ENCODE measurements at regions not wholly inside any gene's neighbourhood (a gene's known extent, or its start where the extent isn't known, plus 50 kb on each side); places are given as distances from the start of the nearest gene placed in this dataset.
"Not testable (repeated sequence)": the region's sequence is repeated elsewhere in the genome, so short reads cannot be mapped to it uniquely, and the experiment has no call there.

DNA sequence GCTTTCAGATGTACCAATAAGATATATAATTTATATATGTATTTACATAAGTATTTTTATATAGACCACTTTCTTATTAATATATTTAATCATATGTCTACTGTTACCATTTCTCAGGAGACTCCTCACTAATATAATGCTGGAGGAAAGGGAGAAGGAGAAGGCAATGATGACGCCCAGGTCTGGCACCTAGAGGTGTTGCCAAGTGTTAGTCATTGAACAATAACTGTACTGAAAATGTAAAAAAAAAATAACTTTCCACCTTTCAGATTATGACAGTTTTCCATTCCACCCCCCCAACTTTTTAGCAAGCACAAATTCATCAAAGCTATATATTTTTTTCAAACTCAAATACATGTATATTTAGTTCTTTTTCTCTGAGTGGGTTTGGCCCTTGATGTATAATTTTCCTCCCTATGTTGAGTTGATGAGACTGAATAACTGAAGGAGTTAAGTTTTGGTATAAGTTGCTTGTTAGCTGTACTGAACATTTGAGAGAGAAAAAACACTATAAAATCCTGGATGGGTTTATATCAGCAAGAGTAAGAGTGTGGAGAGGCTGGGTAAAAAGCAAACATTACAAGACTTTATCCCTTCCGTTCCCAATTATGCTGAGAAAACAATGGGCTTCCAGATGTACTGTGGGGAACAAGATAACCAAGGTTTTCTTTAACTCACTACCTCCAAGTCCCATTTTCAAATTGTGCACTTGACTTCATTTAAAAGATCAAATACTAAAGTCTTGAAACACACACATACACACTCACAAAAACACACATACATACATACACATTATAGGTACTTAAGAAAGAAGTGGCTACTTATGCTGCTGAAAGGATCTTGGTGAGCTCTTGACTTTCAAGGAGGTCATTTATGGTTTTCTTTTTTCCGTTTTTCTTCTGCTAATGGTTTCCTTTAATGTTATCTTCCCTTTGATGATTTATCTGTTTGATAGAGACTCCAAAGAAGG, 142.8 kb upstream of the IFNE start:
- TF ChIP-seq, protein P1, sequence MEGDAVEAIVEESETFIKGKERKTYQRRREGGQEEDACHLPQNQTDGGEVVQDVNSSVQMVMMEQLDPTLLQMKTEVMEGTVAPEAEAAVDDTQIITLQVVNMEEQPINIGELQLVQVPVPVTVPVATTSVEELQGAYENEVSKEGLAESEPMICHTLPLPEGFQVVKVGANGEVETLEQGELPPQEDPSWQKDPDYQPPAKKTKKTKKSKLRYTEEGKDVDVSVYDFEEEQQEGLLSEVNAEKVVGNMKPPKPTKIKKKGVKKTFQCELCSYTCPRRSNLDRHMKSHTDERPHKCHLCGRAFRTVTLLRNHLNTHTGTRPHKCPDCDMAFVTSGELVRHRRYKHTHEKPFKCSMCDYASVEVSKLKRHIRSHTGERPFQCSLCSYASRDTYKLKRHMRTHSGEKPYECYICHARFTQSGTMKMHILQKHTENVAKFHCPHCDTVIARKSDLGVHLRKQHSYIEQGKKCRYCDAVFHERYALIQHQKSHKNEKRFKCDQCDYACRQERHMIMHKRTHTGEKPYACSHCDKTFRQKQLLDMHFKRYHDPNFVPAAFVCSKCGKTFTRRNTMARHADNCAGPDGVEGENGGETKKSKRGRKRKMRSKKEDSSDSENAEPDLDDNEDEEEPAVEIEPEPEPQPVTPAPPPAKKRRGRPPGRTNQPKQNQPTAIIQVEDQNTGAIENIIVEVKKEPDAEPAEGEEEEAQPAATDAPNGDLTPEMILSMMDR (conservative IDR thresholded peaks at IDR 0.05; ENCODE audit: control insufficient read depth, insufficient read depth, low read depth, low read length), result no peak
- no peak for DNase-seq (ENCODE audit: low read depth)
- no peak overlapping the region for H3K4me3 ChIP-seq (ENCODE audit: control insufficient read depth, low read depth, low read length)

DNA sequence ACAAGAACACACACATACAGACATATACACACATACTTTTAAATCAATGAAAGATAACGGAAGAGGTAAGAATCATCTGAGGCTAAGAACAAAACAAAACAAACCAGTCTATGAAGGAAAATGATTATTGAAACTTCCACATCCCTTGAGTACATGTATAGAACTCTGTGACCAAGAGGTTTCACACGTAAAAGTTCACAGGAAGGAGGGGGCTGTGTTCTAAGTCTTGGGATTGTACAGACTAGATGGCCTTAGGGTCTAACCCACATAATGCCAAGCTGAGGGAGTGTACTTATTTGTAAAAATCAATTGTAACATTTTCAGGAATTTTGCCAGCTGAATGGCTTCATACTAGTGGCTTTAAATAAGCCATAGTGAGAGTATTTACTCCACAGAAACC, 144.4 kb upstream of the IFNE start:
- no peak overlapping the region for H3K4me3 ChIP-seq (ENCODE audit: control insufficient read depth, low read depth, low read length)
- TF ChIP-seq, protein P1 (conservative IDR thresholded peaks at IDR 0.05; ENCODE audit: control insufficient read depth, insufficient read depth, low read depth, low read length), result no peak
- no peak for DNase-seq (ENCODE audit: low read depth)

DNA sequence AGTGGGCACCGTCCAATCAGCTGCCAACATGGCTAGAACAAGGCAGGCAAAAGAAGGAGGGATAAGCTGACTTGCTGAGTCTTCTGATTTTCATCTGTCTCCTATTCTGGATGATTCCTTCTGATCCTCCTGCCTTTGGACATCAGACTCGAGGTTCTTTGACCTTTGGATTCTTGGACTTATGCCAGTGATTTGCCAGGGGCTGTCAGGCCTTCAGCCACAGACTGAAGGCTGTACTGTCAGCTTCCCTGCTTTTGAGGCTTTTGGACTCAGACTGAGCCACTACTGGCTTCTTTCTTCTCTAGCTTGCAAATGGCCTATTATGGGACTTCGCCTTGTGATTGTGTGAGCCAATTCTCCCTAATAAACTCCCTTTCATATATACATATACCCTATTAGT, 146.8 kb upstream of the IFNE start:
- not testable (repeated sequence) for DNase-seq (ENCODE audit: low read depth); H3K4me3 ChIP-seq (ENCODE audit: control insufficient read depth, low read depth, low read length)

DNA sequence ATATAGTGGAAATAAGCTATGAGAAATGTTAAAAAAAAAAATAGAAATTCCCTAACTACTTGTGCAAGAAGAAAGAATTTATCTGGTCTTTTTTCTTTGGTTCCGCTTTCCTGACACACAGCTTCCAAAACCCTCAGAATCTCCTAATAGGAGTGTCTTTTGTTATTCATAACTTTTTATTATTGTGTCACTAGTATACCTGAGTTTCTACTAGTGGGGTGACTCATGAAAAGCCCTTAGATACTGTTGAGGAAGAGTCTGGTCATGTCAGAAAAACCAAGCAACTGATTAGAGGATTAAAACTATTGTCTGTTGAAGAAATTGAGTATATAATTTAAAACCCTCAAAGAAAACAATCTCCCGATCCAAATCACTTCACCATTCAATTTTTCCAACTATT, 152.8 kb upstream of the IFNE start:
- TF ChIP-seq, protein P1 (conservative IDR thresholded peaks at IDR 0.05; ENCODE audit: control insufficient read depth, insufficient read depth, low read depth, low read length), result no peak
- no peak for DNase-seq (ENCODE audit: low read depth)
- H3K4me3 ChIP-seq (ENCODE audit: control insufficient read depth, low read depth, low read length), result no peak overlapping the region

DNA sequence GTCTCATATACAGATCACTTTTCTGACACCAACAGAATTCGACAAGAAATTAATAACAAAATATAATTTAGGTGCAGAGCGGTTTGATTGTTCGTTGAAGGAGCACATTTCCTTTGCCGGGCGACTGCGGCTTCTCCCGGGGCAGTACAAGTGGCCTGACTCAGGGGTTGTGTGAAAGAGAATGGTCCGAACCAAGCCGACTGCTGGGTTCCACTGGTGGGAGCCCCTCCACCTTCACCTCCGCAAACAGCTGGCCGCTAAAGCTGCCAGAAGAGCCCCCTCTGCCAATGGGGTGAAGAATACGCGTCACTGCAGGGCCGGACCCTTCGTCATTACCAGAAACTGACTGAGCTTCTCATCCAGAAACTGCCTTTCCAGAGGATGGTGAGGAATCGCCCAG, 156.0 kb upstream of the IFNE start:
- no peak for DNase-seq (ENCODE audit: low read depth)
- TF ChIP-seq, protein P1 (conservative IDR thresholded peaks at IDR 0.05; ENCODE audit: control insufficient read depth, insufficient read depth, low read depth, low read length), result no peak
- H3K4me3 ChIP-seq (ENCODE audit: control insufficient read depth, low read depth, low read length), result no peak overlapping the region

DNA sequence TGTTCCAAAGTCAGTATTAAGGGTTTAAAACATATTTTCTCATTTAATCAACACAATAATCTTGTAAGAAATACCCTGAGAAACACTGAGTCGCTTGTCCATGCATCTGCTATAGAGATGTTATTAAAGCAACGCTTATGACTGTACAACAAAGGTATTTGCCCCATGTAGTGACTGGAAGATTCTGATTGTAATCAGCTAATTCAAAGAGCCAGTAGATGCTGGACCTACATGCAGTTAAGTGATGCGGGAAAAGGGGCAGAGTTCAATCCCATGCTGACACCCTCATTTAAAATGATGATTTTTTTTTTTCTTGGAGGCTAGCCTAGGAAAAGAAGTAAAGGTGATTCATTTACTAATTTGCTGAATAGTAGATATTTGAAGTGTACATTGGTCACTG, 149.3 kb upstream of the MTAP start:
- peak; percentile 44 for DNase-seq (ENCODE audit: low read depth)
- no peak overlapping the region for H3K4me3 ChIP-seq (ENCODE audit: control insufficient read depth, low read depth, low read length)
- TF ChIP-seq, protein P1 (conservative IDR thresholded peaks at IDR 0.05; ENCODE audit: control insufficient read depth, insufficient read depth, low read depth, low read length), result no peak

DNA sequence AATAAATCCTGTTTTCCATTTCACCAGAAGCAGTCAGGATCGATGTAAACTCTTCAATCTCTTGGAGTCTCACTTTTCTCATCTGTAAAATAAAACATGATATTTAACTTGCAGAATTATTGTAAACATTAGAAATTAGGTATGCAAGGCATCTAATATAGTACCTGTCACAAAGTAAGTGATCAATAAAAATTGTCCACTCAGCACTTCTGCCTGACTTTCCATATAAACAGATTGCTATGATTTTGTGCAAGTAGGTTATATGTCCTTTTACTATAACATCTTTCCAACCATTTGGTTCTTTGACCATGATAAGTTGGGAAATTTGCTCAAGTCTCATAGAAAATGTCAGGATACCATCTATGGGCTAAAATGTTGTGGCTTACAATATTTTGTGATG, 148.8 kb upstream of the MTAP start:
- no peak overlapping the region for H3K4me3 ChIP-seq (ENCODE audit: control insufficient read depth, low read depth, low read length)
- TF ChIP-seq, protein P1 (conservative IDR thresholded peaks at IDR 0.05; ENCODE audit: control insufficient read depth, insufficient read depth, low read depth, low read length), result no peak
- DNase-seq (ENCODE audit: low read depth), result no peak
